HG03558 (cell line): ENCODE measurements at regions not wholly inside any gene's neighbourhood (a gene's known extent, or its start where the extent isn't known, plus 50 kb on each side); places are given as distances from the start of the nearest gene placed in this dataset.

ENCODE experiments used
- ATAC-seq: cut with Tn5 transposase; IDR thresholded peaks from one replicate; pipeline ENCODE4 v1.9.1; 2021; ENCODE audit warnings: moderate number of reproducible peaks; ENCODE audit not compliant: unreplicated experiment; ENCODE audit errors: extremely low read depth

GRCh38 chr5:174355208-174355612 lies 309.7 kb downstream of the NSG2 start:
- ATAC-seq: no peak

DNA sequence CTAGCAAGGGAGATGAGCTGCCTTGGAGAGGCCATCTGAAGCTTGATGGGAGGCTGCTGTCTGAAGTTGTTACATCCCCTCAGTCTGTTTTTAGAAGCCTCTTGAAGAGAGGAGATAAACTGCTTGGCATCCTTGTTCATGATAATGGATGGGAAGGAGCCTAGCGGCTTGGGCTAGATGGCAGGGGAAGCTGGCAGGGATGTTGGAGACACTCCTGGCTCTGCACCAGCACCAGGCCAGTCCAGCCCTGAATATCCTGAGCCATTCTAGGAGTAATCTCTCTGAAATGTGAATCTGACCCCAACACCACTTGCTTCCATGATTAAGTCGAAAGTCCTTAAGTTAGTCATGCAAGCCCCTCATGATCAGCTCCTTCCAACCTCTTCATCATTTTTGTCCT lies 310.5 kb downstream of the NSG2 start:
- no peak for ATAC-seq

DNA sequence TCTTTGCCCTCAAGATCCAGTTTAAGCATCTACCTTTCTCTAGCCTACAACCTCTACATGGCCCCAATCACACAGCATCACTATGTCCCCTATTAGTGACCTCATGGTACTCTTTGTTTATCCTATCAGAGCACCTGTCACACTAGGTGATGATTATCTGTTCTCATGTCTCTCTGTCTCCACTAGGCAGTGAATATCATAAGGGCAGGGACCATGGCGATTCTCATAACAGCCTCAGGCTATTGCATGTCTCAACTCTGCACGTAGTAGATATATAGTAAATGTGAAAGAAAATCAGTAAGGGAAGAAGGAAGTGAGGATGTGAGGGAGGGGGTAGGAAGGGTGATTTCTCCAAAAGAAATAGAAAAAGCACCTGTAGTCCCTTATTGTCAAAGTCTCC lies 311.0 kb downstream of the NSG2 start:
- no peak for ATAC-seq

DNA sequence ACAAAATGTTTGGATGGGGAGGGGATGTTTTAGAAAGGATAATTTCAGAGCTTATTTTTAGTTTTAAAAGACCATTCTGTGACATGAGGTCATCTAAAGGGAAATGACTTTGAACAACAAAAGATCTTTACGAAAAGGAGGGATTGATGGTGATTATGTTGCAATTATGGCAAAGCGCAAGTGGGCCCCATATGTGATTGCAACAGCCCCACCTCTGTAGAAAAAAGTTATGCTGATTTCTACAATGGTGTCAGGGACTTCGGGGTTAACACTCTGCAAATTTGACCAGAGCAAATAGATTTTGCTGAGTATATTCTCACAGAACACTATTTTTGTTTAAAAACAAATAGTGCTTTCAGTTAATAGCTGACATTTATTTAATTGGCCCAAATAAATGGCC lies 312.8 kb downstream of the NSG2 start:
- no peak for ATAC-seq

GRCh38 chr5:174359071-174359470 lies 313.6 kb downstream of the NSG2 start:
- no peak for ATAC-seq

DNA sequence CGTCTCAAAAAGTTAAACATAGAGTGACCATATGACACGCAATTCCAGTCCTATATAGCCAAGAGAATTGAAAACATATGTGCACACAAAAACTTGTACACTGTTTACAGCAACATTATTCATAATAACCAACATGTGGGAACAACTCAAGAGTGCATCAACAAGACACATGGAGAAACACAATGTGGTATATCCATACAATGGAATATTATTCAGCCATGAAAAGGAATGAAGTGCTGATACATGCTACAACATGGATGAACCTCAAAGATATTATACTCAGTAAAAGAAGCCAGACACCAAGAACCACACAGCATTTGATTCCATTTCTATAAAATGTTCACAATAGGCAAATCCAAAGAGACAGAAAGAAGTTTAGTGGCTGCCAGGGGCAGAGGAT lies 317.0 kb downstream of the NSG2 start:
- ATAC-seq: no peak

- no peak for ATAC-seq
Observed at GRCh38 chr5:174363934-174364333, 318.4 kb downstream of the NSG2 start.

DNA sequence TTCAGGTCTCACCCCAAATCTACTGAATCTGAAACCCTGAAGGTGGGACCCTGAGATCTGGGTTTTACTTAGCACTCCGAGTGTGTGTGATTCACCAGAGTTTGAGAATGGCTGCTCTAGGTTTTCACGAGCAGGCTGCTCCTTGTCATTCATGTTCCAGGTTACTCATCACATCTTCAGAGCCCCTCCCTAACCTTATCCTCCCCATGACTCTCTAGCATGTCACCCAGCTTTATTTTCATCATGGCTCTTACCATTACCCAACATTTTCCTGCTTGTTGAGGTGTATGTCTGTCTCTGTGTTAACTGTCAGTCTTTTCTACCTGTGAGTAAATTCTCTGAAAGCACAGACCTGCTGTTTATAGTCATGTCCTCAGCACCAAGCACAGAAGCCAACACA lies 319.2 kb downstream of the NSG2 start:
- ATAC-seq: no peak

DNA sequence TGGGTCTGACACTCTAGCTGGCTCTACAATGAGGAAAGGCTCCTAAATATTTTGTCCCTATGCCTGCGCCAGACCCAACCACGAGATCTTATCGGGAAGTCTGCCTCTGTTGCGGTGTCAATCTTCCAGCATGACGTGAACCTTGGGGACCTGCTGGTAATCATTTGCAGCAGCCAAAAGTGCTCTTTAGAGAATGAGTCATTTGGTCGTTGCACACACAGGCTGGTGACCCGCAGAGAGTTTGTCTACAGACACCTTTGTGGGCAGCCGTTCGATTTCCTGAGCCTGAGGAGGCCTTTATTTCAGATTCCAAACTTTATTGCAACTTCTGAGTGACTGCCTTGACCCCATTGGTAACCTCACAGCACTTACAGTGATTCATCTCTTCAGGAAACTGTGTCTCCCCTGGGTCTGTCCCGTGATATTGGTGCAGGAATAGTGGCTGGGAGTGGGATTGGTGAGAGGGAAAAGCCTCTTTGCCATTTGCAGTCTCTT lies 326.1 kb downstream of the NSG2 start:
- no peak for ATAC-seq

DNA sequence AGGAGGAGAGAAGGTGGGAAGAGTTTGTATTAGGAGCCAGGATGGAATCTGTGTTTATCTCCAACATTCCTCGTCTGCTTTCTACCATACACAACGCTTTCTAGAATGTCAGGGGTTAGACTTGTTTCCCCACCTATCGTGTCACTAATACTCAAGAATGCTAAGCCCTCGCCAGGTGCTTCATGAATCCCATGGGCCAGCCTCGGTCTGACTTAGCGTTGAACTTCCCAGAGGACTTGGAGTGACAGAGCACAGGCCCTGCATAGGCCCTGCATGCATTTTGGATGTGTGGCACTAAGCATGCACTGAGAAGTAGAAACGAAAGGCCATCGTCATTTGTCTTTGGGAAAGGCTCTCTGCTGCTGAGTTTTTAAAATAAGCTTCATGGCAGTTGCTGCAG lies 328.7 kb downstream of the NSG2 start:
- ATAC-seq: no peak

GRCh38 chr5:174376056-174376455 lies 330.6 kb downstream of the NSG2 start:
- no peak for ATAC-seq

- ATAC-seq: no peak
Observed at GRCh38 chr5:174376726-174377373, 331.3 kb downstream of the NSG2 start.

- ATAC-seq: no peak
Observed at GRCh38 chr5:174378121-174378874, 332.8 kb downstream of the NSG2 start.

GRCh38 chr5:174380311-174380710 lies 334.8 kb downstream of the NSG2 start:
- ATAC-seq: no peak

DNA sequence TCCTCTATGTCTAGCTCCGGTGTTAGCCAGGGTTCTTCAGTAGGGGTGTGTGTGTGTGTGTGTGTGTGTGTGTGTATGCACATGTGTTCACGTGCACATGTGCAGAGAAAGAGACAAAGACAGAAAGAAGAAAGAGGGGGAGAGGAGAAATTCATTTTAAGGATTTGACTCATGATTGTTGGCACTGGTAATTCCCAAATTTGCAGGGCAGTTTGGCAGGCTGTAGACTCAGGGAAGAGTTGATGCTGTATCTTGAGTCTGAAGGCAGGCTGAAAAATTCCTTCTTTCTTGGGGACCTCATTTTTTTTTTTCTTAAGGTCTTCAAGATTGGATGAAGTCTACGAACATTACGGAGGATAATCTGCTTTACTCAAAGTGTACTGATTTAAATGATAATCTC lies 335.7 kb downstream of the NSG2 start:
- ATAC-seq: no peak

DNA sequence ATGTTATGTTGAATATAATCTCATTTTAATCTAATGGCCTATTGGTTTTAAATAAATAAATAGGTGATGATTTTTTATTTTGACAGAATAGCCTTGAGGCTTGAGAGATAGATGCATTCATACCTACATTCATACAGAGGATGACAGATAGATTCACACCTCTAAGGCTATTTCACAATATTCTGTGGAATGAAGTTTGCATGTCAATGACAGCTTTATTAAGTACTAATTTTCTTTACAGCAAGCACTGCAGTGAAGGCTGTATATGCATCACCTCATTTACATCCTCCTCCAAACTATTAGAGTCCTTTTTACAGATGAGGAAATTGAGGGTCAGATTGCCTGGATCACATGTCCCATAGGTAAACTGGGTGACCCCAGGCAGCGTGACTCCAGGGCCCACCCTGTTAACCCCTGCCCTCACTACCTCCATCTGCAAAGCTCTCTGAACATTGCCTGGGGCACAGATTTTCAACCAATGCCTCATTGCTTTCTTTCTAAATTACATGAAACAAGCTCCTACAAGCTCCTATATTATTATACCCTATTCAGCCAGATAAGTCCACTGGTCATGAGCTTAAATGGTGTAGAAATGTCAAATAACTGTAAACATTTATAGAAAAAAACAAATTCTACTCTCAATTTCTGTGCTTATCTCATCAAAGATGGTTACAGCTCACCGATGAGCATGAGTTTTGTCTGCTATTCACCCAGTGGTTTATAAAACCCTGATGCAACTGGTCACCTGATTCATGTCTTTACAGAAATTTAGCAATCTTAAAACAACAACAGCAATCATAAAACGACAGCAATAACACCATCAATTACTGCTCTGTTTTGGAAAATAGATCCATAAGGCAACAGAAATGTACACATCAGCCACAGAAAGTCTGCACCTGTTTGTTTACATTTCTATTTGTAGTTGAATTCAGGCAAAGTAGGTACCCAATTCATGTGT lies 338.0 kb downstream of the NSG2 start:
- ATAC-seq: no peak

- no peak for ATAC-seq
Observed at GRCh38 chr5:174384509-174384947, 339.0 kb downstream of the NSG2 start.

- no peak for ATAC-seq
Observed at GRCh38 chr5:174386306-174386705, 338.1 kb upstream of the MSX2 start.

DNA sequence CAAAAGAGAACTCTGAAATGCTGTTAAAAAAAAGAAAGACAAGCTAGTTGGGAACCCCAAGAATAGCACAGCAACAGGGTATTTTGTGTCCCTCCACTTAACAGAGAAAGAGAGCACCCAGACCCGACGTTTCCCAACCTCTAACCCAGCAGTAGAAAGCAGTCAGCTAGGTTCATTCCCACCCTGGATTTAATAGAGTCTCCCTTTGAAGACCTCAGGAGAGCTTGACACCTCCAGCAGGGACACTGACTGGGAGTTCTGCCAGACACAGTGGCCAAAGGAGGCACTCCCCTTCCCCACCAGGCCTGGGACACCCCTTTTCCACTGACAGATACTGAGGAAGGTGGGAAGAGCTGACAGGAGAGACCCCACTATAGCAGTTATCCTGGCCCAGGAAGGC lies 337.5 kb upstream of the MSX2 start:
- ATAC-seq: no peak

GRCh38 chr5:174387448-174387847 lies 336.9 kb upstream of the MSX2 start:
- ATAC-seq: no peak

GRCh38 chr5:174392892-174393291 lies 331.5 kb upstream of the MSX2 start:
- no peak for ATAC-seq
